ENCODE measurements at regions not wholly inside any gene's neighbourhood (a gene's known extent, or its start where the extent isn't known, plus 50 kb on each side); places are given as distances from the start of the nearest gene placed in this dataset.

- TF ChIP-seq SIN3A (IDR thresholded peaks at IDR 0.05; ENCODE audit: borderline replicate concordance, insufficient read depth, low read length): no peak
- TF ChIP-seq POLR2AphosphoS5 (IDR thresholded peaks at IDR 0.05; ENCODE audit: low read depth, low read length): no peak
- TF ChIP-seq TAF1 (IDR thresholded peaks at IDR 0.05; ENCODE audit: borderline replicate concordance, insufficient read depth, low read length): no peak
- TF ChIP-seq, protein P1, sequence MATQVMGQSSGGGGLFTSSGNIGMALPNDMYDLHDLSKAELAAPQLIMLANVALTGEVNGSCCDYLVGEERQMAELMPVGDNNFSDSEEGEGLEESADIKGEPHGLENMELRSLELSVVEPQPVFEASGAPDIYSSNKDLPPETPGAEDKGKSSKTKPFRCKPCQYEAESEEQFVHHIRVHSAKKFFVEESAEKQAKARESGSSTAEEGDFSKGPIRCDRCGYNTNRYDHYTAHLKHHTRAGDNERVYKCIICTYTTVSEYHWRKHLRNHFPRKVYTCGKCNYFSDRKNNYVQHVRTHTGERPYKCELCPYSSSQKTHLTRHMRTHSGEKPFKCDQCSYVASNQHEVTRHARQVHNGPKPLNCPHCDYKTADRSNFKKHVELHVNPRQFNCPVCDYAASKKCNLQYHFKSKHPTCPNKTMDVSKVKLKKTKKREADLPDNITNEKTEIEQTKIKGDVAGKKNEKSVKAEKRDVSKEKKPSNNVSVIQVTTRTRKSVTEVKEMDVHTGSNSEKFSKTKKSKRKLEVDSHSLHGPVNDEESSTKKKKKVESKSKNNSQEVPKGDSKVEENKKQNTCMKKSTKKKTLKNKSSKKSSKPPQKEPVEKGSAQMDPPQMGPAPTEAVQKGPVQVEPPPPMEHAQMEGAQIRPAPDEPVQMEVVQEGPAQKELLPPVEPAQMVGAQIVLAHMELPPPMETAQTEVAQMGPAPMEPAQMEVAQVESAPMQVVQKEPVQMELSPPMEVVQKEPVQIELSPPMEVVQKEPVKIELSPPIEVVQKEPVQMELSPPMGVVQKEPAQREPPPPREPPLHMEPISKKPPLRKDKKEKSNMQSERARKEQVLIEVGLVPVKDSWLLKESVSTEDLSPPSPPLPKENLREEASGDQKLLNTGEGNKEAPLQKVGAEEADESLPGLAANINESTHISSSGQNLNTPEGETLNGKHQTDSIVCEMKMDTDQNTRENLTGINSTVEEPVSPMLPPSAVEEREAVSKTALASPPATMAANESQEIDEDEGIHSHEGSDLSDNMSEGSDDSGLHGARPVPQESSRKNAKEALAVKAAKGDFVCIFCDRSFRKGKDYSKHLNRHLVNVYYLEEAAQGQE (IDR thresholded peaks at IDR 0.05; ENCODE audit: insufficient read depth in 1 of 2, low read depth in 2 of 2, low read length in 2 of 2): no peak
Measured at GRCh38 chr18:38250971-38251370, 685.4 kb upstream of the CELF4 start.

Measured in PFSK-1 (cell line).